EL (cell line): ENCODE measurements at regions not wholly inside any gene's neighbourhood (a gene's known extent, or its start where the extent isn't known, plus 50 kb on each side); places are given as distances from the start of the nearest gene placed in this dataset.

Experiments used
- DNase-seq: peaks from one replicate; pipeline ENCODE4 v3.0.0-alpha.2; 2016

DNA sequence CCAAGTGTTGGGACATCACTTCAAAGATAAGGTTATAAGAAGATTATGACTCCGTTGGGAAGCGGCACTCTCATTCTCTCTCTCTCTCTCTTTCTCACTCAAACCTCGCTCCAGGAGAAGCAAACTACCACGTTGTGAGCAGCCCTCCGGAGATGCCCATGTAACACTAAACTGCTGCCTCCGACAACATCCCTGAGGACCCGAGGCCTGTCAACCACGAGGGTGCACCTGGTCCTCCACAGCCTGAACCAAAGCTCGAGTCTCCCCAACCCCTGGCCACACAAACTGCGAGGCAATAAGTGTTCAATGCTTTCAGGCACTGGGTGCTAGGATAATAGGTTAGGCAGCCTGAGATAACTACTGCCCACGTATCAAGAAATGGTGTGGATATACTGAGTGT lies 654.5 kb upstream of the ID2 start:
- DNase-seq: no peak

DNA sequence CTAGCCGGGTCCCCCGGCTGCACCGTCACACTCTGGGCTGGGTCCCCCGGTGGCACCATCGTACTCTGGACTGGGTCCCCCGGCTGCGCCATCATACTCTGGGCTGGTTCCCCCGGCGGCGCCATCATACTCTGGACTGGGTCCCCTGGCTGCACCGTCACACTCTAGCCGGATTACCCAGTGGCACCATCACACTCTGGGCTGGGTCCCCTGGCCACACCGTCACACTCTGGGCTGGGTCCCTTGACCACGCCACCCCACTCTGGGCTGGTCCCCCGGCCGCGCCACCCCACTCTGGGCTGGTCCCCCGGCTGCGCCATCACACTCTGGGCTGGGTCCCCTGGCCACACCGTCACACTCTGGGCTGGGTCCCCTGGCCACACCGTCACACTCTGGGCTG lies 653.8 kb upstream of the ID2 start:
- DNase-seq: no peak

DNA sequence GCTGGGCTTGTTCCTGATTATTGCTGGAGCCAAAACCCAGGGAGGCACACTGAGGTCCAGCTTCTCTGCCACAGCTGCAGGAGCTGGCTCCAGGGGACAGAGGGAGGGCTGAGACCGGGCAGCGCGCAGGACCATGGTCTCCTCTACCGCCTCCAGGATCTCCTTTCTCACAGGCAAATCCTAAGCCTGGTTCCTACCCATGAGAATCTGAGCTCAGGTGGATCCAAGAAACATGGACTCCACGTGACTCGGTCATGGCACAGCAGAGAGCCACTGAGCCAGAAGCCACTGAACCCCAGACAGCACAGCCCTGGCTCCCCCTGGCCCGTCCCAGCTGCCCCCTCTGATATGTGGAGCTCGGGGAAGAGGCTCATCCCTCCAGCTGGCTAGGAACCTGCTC lies 653.4 kb upstream of the ID2 start:
- no peak for DNase-seq

DNA sequence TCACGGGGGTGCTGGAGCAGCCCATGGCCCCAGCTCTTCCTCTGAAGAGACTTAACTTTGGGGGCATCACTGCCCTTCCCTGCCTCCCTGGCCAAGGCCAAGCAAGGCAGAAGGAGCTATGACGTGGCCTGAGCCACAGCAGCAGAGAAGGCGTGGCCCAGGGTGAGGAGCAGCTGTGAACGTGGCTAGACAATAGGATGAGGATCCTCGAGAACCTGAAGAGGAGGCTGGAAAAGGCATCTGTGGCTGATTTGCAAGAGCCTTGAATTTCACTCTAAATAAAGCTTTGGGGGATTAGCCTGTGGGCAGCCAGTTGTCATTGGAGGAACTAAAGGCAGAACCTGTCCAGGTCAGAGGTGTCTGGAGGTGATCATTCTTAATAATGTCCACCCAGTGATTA lies 652.9 kb upstream of the ID2 start:
- DNase-seq: no peak

DNA sequence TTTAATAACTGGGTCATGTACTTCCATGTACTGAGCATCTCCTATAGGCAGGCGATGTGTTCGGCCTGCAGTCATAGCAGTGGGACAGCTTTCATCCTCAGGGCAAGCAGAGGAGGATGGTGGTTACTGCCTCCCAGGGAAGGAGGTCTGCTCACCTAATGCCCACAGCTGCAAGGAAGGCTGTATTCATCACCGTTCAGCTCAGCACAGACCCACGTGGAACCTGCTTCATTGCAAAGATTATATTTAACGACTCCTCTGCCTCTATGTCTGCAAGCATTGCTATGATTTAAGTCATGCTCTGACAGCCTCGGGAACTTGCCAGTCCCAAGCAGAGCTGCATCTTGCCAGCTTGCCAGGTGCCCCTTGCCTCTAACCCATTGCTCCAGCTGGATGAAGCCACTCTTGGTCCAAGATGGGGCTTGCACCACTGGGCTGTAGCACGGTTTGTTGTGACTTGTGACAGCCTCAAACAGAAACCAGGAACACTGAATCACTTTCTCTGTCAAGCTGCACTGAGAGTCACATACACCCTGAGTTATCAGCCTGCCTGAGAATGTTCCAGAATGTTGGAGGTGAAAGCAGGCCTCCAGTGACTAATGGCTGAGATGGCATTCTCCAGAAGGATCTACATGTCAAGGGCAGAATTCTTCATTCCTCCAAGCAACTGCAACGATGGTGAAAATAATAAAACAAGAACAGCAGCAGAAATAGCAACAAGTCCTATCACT lies 651.1 kb upstream of the ID2 start:
- DNase-seq: no peak

DNA sequence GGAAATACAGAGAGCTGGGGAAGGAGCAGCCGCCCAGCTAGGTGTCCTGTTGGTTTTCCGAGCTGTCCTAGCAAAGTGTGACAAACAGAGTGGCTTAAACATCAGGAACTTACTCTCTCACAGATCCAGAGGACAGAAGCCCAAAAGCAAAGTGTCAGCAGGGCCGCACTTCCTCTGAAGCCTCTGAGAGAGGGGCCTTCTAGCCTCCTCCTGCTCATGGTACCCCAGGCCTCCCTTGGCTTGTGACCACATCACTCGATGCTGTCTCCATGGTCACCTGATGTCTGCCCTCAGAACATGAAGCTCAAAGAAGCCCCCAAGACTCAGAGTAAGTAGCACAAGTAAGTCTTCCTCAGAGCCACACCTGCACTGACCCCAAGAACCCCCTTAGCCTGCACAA lies 650.5 kb upstream of the ID2 start:
- DNase-seq: no peak

DNA sequence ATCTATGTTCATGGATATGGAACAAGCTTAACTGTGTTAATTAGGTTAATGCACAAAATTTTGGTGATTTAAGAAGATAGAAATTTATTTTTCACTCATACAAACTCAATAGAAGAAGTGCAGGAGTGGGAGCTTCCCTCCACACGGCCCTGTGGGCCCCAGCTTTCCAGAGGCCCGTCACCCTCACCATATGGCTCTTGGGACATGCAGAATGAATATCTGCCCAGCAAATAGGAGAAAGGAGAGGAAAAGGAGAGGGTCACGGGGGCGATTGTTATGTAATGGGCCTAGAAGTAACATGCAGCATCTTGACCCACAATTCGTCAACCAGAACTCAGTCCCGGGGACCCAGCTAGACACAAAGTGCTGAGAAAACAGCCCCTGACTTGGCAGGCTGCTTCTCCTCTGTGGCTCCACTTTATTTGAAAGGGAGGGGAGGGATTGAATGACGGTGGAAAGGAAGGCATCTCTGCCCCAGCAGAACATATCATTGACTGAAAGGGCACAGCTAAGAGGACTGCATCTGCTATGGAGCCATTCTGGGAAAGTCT lies 648.2 kb upstream of the ID2 start:
- no peak for DNase-seq

DNA sequence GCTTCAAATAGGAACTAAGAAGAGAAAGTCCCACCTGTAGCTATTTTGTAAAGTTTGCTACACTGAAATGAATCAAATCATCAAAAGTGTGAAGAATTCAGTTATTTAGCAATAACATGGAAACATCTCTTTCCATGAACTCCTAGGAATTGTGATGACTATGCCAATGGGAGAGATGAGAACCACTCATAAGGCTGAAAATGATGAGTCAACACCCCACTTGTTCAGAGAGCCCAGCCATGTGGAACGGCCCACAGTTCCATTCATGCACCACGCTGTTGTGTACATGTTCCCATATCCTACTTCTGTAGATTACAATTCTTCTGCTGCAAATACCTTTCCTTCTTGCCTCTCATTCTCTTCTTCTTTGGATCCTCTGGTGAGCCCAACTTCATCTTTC lies 645.5 kb upstream of the ID2 start:
- no peak for DNase-seq

DNA sequence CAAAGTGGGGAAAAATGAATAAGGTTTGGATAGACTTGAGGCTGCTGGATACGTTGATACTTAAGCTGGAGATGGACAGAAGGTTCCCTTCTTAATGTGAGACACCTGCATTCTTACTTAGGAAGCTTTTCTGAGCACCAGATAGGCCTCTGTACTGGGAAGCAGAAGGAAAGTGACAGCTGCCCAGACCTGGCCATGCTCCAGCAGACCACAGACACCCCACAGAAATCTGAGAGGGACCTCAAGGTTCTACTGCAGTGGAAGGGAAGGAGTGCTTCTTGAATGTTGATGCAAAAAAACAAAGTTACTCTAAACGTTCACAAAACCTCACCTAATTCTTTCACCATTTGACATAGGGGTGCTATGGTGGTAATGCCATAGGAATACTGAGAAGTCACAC lies 642.1 kb upstream of the ID2 start:
- DNase-seq: no peak

DNA sequence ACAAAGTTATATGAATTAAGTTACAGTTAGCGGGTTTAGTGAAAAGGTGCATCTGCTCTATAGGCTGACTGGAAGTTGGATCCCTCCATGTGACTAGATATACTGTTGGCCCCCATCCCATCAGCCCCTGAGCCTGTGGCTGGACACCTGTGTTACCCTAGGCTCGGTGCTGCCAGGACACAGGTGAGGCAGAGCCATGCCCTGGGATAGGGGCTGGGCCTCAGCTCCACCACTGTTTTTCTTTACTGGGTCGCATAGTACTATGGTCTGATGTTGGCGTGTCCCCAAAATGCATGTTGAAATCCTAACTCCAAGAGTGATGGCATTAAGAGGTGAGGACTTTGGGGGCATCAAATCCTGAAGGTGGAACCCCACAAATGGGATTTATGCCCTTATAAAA lies 638.6 kb upstream of the ID2 start:
- DNase-seq: no peak

DNA sequence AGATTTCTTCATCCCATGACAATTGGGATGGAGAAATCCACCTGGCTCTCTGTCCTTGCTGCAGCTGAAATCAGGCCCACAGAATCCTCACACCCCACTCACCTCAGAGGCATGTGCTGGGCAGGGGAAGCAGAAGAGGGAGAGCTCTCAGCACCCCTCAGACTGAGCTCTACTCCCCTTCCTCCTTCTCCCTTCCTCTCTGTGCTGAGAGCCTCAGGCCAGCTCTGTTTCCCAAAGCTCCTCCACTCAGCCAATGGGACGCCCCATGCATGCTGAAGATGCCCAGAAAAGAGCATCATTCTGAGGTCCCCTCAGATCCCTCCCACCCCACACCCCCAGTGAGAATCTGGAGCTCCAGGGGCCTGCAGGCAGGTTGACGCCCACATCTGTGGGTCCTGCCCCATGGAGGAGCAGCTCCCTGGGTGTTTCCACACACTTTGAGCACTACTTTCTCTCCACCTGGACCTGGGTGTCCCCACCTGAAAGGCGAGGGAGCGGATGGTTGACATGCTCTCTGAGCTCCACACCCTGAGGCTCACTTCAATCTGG lies 637.7 kb upstream of the ID2 start:
- DNase-seq: no peak

DNA sequence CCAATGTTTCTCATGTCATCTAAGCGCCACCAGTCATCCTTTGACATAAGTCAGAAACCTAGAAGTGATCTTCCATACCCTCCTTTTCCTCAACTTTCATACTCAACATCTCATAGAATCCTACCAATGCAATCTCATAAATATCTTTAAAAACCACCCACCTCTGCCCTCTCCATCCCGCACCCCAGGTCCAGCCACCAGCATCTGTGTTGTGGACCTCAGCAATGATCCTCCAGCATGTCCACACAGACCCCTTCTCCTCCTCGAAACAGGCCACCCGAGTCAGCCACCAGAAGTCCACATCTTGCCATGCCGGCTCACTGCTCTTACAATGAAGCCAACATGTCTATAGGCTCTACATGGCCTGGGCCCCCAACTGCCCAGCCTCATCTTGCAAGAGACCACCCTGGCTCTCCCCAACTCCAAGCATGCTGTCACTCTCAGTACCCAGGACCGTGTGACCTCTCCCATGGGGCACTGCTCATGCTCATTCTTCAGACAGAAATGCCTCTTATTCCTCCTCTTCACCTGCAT lies 636.7 kb upstream of the ID2 start:
- DNase-seq: no peak

DNA sequence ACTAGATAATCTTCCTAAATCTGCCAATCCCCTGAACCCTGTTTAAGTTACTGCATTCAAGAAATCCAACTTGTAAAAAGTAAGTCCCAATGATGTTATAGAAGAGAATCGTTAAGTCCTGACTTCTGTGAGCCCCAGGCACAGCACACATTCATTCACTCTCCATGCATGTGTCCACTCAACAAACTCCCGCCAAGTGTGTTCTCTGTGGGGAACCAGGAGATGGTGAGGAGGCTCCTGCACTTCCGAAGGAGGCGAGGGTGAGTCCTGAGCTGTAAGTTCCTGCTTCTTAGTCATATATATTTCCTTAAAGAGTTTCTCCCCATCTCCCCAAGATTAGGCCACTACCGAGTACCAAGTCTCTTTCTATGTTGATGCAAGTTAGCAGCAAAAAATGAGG lies 635.0 kb upstream of the ID2 start:
- DNase-seq: no peak

DNA sequence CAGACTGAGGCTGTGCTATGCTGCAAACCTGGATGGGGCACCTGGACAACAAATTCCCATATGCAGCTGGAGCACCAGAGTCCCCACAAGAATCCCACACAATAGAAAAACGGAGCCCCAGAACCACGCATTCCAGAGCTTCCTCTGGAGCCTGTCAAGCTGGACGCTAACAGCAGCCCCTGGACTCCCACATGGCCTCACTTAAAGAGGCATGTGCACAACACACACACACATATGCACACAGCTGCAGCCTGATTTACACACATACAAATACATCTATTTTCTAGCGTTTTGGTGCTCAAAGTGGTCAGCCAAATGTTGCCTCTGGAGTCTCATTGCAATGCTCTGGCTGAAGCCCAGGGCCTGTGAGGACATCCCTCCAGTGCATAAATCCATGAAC lies 632.7 kb upstream of the ID2 start:
- no peak for DNase-seq

DNA sequence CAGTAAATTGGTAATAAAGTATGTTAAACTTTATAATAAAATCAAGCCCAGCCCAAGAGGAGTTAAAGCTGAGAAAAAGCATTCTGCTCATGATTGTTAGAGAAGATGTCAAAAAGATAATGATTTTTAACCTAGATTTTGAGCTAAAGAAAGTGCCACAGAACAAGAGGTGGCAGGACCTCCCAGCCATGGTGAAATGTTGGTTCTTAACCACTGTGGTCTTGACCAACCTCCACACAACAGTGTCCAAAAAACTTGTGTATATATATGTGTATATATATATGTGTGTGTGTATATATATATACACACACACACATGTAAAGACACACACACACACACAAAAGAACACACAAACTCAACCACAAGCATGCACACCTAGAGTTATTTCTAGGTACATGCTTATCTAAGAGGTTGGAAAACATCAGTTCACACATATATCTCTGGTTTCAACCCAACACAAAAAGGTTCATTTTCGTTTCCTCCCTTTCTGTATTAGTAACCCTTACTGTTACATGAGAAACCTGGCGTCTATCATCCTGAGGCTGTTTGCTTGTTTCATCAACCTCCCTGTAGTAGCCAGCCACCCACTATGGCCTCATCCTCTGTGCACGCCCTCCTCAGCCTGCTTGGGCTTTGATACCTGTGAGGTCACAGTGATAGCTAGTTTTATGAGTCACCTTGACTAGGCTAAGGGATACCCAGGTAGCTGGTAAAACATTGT lies 631.8 kb upstream of the ID2 start:
- no peak for DNase-seq

DNA sequence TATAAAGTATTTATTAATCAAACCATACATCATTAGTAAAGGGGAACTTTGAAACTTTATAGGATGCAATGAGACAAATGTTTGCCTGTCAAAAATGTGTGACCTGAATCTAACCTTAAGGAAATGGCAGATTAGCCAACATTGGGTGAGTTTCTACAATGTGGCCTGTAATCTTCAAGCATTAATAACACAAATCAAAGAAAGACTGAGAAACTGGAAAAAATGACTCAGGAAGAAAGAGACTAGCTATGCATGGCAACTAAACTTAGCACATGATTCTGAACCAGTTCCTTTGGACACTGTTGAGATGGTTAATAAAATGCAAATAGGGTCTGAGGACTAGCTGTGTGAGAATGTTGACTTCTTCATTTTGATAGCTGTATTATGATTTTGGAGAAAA lies 628.6 kb upstream of the ID2 start:
- DNase-seq: no peak

DNA sequence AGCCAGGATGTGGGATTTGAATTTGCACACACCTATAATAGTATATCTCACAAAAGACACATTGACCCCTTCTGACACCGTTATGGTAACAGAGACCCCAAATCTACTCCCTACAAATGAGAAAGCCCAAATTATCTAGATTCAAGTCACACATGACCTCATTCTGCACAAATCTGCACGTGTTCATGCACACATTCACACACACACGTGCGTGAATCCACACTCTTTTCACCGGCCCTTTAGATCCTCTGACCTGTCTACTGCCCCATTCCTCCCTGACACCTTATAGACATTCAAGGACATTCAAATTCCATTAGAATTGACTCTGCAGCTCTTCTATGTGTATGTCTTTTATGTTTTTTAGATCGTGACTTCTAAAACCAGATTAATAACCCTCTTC lies 627.8 kb upstream of the ID2 start:
- DNase-seq: no peak

DNA sequence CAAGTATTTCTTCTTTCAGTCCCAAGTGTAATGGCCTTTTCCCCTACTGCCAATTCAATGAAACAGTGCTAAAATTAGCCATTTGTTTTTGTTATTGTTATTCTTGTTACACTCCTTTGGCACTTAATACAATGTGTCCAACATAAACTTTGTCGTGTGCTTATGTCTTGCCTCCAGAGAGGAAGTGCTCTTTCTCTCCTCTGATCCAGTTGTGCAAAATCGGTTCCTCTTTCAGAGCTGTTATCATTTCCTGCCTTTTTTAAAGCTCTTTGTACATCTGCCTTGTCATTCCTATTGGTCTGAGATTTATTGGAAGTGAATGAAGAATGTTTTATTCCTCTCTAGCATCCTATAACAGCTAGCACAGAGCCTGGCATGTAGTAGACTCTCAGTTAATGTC lies 623.2 kb upstream of the ID2 start:
- DNase-seq: no peak

DNA sequence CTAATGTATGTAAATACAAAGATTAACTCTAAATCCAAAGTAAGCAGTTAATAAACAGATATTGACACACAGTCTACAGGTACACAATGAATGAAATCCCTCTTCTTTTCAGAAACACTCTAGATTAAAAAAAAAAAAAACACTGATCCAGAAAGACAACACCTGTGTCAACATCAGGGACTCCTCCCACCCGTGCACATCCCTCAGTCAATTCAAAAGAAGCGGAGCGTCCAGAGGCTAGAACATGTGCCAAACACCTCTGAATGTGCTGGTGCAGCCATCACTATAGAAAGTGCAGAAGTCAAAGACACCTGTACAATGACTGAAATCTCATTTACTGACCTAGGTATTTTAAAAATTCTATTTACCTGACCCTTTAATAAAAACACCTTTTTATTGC lies 622.6 kb upstream of the ID2 start:
- no peak for DNase-seq

DNA sequence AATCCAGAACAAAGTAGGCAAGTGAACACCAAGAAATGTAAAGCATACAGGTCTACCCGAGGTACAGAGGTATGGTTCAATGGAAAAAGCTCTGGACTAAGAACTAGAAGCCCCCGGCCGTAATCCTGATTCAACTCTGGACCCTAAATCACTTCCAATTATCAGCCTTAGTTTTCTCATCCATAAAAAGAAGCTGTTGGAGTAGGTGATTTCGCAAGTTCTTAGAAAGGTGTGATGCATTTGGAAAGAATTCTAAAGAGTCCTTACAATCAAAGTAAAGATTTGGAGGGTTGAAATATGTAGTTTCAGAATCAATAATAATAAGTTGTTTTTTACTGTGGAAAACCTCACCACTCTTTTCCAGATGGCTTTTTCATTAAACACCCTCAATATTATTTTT lies 622.1 kb upstream of the ID2 start:
- no peak for DNase-seq

DNA sequence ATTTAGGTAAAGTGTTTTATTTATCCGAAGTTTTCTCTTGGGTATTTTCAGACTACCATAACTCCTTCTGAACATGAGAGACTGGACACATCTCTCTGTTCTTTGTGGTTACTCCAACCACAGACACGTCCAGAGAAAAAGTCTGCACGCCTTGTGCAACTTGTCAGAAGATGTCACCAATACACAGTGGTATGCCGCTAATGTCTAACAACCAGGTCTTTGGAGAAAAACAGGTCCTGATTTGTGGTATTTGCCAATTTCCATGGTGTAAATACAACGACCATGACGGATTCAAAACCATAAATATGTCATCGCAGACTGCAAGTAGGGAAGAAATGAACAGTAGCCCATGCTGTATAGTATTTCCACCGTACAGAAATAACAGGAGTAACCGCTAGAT lies 620.6 kb upstream of the ID2 start:
- DNase-seq: no peak

DNA sequence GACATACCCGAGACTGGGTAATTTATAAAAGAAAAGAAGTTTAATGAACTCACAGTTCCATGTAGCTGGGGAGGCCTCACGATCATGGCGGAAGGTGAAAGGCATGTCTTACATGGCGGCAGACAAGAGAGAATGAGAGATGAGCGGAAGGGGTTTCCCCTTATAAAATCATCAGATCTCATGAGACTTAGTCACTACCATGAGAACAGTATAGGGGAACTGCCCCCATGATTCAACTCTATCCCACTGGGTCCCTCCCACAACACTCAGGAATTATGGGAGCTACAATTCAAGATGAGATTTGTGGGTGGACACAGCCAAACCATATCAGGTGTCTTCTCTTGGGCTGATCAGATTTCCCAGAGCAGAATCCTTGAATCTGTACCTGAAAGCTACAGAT lies 617.3 kb upstream of the ID2 start:
- no peak for DNase-seq

DNA sequence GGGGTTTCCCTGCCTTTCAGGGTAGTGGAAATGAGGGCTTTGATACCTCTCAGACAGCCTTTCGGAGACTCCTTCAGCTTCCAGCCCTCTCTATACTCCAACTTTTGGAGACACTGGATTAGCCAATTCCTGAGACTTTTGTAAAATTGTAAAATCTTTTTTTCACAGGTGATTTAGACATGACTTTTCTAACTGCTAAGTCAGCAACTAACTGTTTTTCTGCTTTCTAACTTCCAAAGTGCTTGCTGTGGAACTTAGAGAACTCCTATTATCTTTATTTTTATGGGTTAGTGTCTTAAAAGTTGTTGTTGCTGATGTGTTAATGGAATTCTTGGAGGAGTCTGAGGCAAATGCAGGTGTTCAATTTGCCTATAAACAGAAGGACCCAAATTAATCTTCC lies 616.7 kb upstream of the ID2 start:
- no peak for DNase-seq

DNA sequence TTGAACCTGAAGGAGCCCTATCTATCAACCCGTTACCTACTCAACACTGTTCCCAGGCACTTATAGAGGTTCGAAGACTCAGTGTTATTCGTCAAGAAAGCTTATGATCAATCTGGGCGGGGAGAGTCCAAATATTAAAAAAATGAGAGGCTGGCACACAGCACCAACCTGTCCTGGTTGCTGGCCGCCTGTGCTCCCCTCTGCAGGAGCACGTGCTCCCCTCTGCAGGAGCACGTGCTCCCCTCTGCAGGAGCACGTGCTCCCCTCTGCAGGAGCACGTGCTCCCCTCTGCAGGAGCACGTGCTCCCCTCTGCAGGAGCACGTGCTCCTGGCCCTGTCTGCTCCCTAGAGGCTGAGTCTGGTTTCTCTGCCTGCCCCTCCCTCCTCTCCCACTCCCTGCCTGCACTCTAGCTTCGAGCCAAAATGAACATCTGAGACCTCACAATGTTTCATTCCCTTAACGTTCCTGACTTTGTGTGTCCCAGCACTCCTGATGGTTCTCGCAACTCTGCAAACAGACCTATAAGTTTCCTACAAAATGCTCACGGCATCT lies 614.0 kb upstream of the ID2 start:
- DNase-seq: no peak
